GM21526 (cell line): ENCODE measurements at regions not wholly inside any gene's neighbourhood (a gene's known extent, or its start where the extent isn't known, plus 50 kb on each side); places are given as distances from the start of the nearest gene placed in this dataset.
"Not testable (repeated sequence)": the region's sequence is repeated elsewhere in the genome, so short reads cannot be mapped to it uniquely, and the experiment has no call there.

ENCODE experiments used
- ATAC-seq: cut with Tn5 transposase; IDR thresholded peaks from one replicate; pipeline ENCODE4 v1.9.1; 2021; ENCODE audit warnings: moderate library complexity; ENCODE audit not compliant: unreplicated experiment, low FRiP score

DNA sequence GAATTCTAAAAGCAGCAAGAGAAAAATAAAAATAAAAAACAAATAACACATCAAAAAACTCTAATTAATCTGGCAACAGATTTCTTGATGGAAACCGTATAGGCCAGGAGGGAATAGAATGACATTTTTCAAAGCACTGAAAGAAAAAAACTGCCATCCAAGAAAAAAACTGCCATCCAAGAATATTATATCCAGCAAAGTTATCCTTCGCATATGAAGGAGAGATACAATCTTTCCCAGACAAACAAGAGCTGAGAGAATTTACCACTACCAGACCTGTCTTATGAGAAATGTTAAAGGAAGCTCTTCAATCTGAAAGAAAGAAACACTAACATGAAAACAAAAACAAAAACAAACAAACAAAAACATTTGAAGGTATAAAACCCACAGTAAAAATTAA, 214.8 kb downstream of the EMP1 start:
- no peak for ATAC-seq

DNA sequence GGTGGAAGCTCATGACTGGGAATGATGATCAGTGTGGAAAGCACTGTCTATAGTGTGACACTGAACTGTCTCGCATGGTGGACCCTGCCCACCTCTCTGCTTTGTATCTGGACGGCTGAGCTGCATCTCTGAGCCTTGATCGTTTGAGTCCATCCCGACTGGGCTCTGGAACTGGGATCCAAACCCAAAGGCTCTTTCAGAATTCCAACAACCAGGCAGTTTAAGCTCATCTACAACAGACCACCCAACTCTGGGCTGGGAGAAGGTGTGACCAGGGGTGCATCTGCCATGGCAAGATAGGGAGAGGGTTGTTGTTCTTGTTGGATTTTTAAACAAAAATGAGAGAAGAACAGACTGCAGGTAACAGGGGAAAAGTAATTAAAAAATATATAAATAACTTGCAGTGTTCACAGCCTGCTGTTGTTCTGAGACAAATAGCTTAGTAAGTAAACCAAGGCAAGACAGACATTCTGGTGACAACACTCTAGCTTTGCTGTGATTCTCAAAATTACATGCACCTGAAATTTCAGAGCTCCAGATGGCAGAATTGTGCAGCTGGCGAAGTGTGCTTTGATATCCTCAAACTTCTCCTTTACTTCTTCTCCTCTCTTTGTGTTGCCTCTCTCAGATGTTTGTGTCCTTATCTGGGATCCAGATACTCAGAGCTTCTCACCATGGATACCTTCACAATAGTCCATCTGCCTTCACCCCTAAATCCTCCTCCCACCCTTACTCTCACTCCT, 209.6 kb downstream of the EMP1 start:
- ATAC-seq = no peak

DNA sequence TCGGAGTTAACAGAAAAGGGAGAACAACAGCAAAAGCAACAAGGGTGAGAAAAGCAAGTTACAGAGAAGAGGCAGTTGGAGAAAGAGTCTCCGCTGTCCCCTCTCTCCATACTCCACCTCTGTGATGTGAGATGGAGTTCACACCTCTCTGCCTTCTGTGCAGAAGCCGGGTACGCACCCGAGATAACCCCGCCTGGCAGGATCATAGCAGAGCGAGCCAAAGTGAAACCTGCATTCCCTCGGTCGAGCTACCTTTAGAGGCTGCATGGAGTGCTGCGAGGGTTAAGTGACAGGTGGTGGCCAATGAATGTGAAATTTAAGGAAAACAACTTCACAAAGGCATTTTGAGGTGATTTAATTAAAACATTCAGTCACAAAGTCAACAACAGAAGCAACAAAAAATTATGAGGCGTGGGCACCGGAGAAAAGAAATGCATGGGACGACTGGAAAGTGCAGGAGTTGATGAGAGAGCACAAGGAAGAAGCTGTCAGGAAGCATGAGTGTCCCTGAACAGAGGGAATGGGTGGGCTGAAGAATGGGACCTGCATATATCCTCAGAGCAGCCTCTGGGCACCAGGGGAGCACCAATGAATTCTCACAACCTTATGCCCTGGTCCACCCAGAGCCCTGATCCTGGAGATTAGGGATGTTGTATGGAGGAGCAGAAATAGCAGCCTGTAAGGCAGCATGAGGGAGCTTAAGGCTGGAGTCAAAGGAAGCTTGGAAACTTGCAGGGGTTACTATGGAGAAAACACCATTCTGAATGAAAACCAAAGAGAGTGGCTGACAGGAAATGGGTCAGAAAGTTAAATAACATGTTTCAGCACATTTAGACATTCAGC, 208.3 kb downstream of the EMP1 start:
- ATAC-seq = no peak

DNA sequence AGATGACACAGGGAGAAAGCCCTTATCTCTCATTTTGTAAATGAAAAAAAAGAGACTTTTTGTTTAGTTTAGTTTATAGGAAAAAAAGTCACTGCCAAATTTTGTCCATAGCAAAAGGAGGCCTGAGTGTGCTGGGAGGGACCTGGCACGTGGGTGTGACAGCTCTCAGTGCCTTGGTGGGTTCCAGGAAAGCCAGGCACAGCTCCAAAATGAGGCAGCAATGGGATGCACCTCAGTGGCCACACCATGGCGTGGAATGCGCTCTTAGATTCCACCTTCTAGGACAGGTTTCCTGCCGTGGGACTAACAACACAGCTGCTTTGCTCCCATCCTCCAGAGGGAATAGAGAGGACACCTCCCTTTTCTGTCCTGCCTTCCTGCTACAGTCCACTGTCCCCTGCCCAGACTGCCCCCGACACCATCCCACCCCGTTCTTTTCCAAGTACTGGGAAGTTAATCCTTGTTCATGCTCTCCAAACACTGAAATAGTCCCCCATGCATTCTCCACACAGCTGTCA, 207.6 kb downstream of the EMP1 start:
- ATAC-seq = no peak

DNA sequence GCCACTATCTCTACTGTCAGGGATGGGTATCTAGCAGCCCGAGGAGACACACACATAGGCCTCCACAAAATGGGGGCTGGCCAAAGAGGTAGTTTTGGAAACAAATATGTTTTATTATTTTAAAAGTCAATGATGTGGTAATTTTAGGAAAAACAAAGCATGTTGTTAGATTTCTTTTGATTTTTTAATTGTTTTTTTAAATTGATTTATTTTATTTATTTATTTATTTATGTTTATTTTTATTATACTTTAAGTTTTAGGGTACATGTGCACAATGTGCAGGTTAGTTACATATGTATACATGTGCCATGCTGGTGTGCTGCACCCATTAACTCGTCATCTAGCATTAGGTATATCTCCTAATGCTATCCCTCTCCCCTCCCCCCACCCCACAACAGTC, 194.8 kb downstream of the EMP1 start:
- not testable (repeated sequence) for ATAC-seq

DNA sequence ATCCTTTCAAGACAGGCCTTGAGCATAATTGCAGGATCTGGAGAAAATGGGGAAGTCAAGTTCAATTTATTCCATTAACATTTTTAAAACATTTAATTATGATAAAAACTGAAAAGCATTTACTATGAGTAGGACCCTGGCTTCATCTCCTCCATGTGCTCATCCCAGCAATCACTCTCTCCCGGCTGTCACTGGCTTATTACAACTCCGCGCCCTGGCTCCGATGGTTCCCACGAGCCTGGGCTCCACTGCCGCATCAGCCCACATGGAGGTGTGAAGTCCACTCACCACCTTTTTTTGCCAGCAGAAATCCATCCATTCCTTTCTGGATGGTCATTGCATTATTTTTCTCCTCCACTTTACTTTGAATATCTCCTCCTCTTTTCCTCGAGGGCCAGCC, 194.4 kb downstream of the EMP1 start:
- no peak for ATAC-seq

DNA sequence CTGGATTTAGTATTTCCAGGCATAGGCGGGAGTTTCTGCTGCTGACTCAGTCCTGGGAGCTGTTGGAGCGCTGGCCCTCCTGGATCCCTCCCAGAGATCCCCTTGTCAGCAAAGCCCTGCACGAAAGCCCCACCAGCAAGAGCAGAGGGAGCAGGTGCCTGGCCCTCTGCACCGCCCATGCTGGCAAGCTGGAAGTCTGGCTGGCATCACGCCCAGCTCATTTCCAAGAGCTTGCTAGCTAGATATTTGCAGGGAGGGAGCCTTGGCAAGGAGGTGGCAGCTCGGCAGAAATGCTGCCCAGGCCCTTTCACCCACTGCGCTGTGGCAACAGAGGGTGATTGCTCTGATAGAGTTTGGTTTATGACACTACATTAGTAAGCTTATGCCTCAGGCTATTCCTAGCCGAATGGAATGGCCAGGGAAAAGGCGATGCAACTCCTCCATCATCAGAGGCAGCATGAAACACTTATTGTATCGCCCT, 193.9 kb downstream of the EMP1 start:
- ATAC-seq = no peak

DNA sequence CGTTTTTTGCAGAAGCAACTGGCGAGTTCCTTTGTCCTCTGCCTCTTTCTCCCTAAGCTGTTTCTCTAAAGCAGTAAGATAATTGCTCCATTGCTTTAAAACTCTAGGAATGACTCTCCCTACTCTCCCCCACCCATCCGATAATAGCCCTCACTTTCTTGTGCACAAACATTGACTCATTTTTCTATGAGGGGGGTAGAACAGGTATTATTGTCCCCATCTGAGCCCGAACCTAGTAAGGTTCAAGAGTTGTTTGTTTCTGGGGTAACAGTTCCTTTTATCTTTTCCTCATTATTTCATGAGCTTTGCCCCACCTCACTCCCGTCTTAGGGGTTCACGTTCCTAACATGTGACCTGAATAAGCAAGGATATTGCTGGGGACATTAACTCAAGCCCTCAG, 190.6 kb downstream of the EMP1 start:
- no peak for ATAC-seq

DNA sequence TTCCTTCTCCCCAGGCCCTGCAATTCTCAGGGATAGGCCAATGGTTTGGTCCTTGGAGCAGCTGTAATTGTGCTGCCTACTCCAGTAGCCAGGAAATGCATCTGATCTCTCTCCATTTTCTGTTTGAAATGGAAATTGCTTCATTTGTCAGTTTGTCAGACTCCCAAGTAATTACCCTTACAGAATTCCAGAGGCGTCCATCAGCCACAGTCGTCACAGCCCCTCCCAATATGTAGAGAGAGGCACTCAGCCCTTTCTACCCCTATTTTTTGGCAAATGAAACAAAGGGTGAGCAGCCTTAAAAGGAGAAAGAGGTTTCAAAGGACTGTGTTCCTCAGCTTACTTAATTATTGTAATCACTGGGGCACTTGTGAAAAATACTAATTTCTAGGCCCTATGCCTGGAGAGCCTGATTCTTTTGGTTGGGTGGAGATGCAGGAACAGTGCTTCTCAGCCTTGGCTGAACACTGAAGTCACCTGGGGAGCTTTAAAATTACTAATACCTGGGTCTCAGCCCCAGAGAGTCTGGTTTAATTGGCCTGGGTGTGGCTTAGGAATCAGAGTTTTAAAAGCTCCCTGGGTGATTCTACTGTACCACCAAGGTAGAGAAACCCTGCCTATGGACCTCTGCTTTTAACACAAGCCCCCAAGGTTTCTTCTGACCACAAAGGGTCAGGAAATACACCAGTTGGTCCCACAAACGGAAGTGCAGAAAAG, 190.0 kb downstream of the EMP1 start:
- ATAC-seq = no peak

DNA sequence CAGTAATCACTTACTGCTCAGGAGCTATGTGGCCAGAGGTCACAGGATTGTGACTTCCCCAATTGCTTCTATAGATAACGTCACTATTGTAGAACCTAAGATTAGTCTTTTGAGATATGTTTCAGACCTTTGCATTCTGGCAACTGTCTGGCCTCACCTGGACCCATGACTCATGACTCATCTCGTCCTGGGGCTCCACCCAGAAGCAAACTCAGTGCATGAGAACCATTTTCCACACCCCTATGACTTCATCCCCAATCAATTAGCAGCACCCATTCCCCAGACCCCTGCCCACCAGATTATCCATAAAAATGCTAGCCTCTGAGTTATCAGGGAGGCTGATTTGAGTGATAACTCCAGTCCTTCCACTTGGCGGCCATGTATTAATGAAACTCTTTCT, 186.9 kb downstream of the EMP1 start:
- no peak for ATAC-seq

DNA sequence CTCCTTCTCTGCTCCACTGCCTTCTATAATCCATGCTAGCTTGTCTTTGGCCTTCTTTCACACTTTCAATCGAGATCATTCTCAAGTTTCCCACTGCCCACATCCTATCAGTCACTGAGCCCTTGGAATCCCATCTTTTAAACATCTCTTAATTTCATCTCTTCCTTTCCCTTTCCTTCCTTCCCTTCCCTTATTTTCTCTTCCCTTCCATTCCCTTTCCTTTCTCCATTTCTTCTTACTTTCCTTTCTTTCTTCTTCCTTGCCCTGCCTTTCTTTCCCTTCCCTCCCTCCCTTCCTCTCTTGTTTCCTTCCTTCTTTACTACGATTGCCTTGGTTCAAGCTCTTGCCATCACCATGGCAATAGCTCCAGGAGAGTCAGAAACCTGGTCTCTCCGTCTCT, 183.8 kb downstream of the EMP1 start:
- ATAC-seq = no peak

DNA sequence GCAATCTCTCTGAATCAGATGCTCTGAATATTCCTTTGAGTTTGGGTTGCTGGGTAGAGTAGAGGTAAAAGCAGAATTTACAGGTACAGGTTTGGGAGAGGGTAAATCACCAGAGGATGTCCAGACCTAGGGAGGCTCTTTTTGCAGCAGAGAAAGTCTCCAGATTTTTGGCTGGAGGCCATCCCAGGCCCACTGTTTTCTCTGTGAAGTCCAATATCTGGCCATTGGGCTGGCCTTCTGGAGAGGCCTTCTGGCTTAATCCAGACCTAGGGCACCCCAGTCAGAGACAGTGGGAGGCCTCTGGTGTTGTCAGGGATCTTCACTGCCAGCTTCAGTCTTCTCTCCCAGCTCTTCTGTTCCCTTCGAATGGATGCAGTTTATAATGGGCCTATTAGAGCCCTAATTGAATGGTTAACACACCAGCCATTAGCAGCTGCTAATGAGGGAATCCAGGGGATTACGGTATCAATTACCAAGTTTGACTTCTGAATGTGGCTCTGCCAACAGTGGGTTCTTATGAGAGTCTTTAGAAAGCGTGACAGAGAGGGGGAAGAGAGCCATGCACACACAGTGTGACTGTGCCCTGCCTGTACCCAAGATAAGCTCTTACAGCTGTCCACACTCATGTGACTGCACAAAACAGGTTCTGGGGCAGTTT, 183.1 kb downstream of the EMP1 start:
- no peak for ATAC-seq

DNA sequence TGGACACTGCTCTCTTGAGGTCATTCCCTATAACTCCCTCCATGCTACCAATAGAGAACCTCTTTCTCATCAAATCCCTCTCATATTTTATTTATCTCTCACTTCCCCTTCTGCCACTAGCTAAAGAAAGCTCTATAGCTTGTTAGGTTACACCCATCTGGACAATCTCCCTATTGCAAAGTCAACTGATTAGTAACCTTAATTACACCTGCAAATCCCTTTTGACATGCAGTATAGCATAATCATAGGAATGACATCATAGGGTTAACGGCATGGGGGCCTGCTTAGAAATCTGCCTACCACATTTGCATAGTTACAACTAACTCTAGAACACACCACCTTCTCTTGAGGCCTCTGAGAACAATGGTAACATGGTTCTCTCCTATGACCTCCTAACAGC, 181.2 kb downstream of the EMP1 start:
- ATAC-seq = no peak

DNA sequence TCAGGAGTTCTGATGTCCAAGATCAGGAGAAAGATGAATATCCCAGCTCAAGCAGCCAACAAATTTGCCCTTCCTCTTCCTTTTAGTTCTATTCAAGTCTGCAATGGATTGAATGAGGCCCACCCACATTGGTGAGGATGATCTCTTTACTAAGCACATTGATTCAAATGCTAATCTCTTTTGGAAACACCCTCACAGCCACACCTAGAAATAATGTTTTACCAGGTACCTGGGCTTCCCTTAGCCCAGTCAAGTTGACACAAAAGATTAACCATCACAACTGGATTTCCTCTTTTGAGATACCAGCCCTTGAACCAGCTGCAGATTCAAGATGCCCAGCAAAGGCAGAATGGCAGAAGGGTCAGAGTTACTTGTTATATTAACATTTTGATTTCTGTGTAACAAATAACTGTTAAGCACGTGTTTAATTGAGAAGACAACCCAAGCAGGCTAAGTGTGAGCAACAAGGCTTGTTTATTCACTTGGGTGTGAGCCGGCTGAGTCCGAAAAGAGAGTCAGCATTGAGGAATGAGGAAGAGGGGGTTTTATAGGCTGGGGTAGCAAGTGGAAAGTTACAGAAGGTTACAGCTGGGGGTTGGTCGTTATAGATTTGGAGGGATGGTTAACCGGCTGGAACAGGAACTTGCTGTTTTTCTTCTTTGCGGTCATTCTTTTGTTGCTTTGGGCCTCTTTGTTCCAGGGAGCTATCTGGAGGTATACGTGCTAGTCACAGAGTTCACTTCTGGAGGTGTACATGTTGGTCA, 180.3 kb downstream of the EMP1 start:
- ATAC-seq = no peak

DNA sequence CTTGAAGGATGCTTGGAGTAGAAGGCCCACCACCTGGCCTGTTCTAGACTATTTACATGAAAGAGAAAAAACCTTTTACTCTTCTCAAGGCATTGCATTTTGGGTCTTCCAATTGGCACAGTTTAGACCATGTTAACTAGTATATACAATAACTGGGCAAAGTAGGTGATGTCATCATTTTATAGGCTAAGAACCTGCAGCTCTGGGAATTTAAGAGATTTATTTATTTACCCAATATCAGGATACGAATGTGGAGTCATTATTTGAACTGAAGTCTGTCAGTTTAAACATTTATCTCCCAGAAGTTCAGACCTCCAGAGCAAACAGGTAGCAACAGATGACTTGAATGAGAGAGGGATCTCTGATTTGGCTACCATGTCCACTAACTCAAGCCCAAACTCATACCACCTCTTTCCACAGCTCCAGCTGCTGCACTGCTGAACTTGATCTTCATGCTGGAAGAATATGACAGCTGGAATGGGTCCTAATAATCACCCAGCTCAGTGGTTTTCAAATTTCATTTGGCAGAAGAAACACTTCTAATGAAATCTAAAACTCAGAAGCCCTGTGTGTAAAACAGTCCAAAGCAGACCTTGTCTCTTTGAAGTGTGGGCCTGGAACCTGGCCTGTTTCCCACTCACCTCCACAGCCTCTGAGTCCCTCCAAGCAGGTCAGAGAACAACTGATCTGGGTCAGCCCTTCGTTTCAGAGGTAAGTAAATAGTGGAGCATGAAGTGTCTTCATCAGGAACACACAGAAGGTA, 179.2 kb downstream of the EMP1 start:
- ATAC-seq = no peak

DNA sequence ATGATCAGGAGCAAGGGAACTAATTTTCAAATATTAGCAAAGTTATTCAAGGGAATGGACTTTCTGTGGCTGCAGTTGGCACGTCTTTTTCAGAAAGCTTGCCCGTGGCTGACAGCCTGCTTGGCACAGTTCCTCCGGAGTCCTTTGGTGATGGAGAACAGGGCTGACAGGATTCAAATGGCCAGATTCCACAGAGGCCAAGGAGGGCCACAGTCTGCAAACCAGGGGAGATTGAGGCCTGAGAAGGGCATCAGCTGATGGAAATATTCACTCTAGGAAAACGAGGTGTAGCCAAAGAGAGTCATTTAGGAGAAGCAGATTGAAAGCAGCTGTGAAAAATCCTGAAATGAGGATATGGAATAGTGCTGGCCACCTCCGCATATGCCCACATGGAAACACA, 178.3 kb downstream of the EMP1 start:
- no peak for ATAC-seq

DNA sequence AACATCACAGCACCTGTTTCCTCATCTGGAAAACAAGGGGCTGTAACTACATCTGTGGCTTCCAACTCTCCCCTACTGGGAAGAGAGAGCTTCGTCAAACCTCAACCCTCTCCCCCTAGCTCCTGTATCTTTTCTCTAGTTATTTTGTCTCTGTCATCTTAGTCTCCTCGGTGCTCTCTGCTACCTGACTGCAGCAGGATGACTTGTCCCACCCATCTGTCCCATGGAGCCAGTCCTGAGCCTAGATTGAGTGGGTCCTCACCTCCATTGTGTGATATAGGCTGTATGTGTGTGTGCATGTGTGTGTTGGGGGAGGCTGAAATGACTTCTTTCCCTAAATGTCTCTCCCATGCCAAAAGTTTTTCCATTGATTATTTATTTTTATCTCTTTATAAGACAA, 177.3 kb downstream of the EMP1 start:
- no peak for ATAC-seq

DNA sequence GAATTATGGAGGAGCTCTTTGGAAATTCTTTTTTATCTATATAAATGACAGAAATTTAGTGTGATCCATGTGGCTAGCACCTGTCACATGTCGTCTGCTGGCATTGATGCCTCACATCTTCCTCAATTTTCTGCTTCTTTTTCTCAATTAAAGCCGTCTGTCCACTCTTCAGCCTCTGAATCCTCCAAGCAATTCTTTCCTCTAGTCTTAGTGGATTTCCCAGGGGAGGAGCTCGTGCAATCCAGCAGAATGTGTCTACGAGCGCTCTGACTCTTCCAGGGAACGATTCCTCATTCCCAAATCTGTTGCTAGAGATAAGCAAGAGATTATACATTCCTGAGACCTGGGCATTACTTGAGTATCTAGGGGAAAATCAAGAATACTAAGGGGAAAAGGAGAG, 176.6 kb downstream of the EMP1 start:
- ATAC-seq = no peak

DNA sequence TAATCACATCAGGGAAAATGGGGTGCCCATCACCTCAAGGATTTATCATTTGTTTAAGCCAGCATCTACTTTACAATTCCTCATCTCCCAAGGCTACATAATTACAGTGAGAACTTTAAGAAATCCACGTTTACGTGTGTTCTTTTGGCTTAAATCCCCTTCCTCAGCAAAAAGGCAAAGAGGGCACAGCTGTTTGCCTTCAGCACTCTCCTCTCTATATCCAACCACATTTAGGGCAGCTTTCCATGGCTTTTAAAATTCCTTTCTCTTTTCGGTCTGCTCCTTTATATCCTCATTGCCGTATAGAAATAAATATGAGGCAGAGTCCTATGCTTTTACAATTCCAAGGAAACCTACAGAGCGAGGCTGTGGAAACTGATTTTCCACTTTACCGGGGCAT, 175.9 kb downstream of the EMP1 start:
- ATAC-seq = no peak
